ENCODE measurements at regions not wholly inside any gene's neighbourhood (a gene's known extent, or its start where the extent isn't known, plus 50 kb on each side); places are given as distances from the start of the nearest gene placed in this dataset.

GRCh38 chr5:148897842-148898241 is 71.4 kb downstream of the ADRB2 start (continued):
- no peak for TF ChIP-seq PTBP1 (IDR thresholded peaks at IDR 0.05; ENCODE audit: low read depth, low read length)

GRCh38 chr5:148898413-148899075 is 72.1 kb downstream of the ADRB2 start:
- H3K9me3 ChIP-seq (replicated peaks; ENCODE audit: control insufficient read depth, insufficient read depth, low read depth, low read length): no peaks in the 10 kb centered on the region
- ATAC-seq (no peak), DNase-seq (ENCODE audit: extremely low read depth in 1 of 4, low spot score in 3 of 4) (no peak), FAIRE-seq (no peak)
- no peak overlapping the region for H3K4me2 ChIP-seq (ENCODE audit: insufficient read depth, low read length)
- TF ChIP-seq KDM2B (CRISPR knock-in tag; IDR thresholded peaks at IDR 0.05) (no peak), MYNN (IDR thresholded peaks at IDR 0.05) (no peak), MYNN (CRISPR knock-in tag; IDR thresholded peaks at IDR 0.05) (no peak), RBM14 (IDR thresholded peaks at IDR 0.05; ENCODE audit: borderline replicate concordance, insufficient read depth, low read depth, low read length) (no peak), NELFE (IDR thresholded peaks at IDR 0.05; ENCODE audit: insufficient read depth, insufficient read length) (no peak), SRSF3 (IDR thresholded peaks at IDR 0.05; ENCODE audit: insufficient read depth, low read length) (no peak), CBX5 (IDR thresholded peaks at IDR 0.05; ENCODE audit: borderline replicate concordance, low read depth) (no peak), CAMTA2 (CRISPR knock-in tag; conservative IDR thresholded peaks at IDR 0.05) (no peak), RBM17 (IDR thresholded peaks at IDR 0.05; ENCODE audit: borderline replicate concordance, low read depth, low read length) (no peak), MTF1 (CRISPR knock-in tag; IDR thresholded peaks at IDR 0.05; ENCODE audit: borderline replicate concordance) (no peak), CREB5 (CRISPR knock-in tag; IDR thresholded peaks at IDR 0.05) (no peak), DACH1 (IDR thresholded peaks at IDR 0.05; ENCODE audit: partially characterized antibody) (no peak), DNMT1 (IDR thresholded peaks at IDR 0.05) (no peak)
- 0% methylated on average over 2 of the region's 2 CpGs for WGBS (ENCODE audit: insufficient coverage, low coverage, missing lambda C conversion rate)
- peaks cover 0 to 4% of the 10 kb centered on the region in 2 experiments; a peak in 1 of 5 replicates for H3K27me3 ChIP-seq (ENCODE audit: control insufficient read depth in 2 of 2, insufficient read depth in 2 of 2, low read length in 2 of 2)
- H3K4me3 ChIP-seq: no peak overlapping the region
- H3K79me2 ChIP-seq (ENCODE audit: control insufficient read depth, insufficient read depth, low read length): no peaks in the 10 kb centered on the region
- H3K27ac ChIP-seq (ENCODE audit: extremely low read depth, low read depth, low read length): no peak overlapping the region
- in situ Hi-C loops (cut with MboI): no loop called here
- intact Hi-C loops (cut with micrococcal nuclease): no loop called here
- POLR2A ChIA-PET: interaction anchor here (0.5 to 0.8 kb wide), 3 partner anchors 42 to 502 kb away, joined by 3 read pairs; no protein-coding TSS in a partner anchor
- CTCF ChIA-PET (ENCODE audit: low intra/inter-chr PET ratio): interaction anchor here (0.7 kb wide), 1 partner anchor 51 kb away, joined by 3 read pairs; no protein-coding TSS in a partner anchor
- H3K36me3 ChIP-seq (ENCODE audit: control insufficient read depth, insufficient read depth, low read length): no peaks in the 10 kb centered on the region
- H3K9me1 ChIP-seq (ENCODE audit: control insufficient read depth, insufficient read depth, low read length): no peaks in the 10 kb centered on the region
- BruUV-seq (replicated peaks): no TSS peak
- no peak overlapping the region for H2AFZ ChIP-seq (ENCODE audit: low read depth, low read length)
- H3K9ac ChIP-seq (ENCODE audit: insufficient read depth in 1 of 2, low read depth in 2 of 2, low read length in 2 of 2): no peak overlapping the region
- H3K4me1 ChIP-seq (replicated peaks in 1 of 2; ENCODE audit: control insufficient read depth in 2 of 2, insufficient read depth in 2 of 2, low read length in 2 of 2): no peaks in the 10 kb centered on the region
- H4K20me1 ChIP-seq (replicated peaks; ENCODE audit: control insufficient read depth, insufficient read depth, low read length): no peaks in the 10 kb centered on the region
